Activated naive CD4-positive, alpha-beta T cell treated with anti-CD3 and anti-CD28 coated beads for 36 hours (primary cell): ENCODE measurements at regions not wholly inside any gene's neighbourhood (a gene's known extent, or its start where the extent isn't known, plus 50 kb on each side); places are given as distances from the start of the nearest gene placed in this dataset.

Source experiments
- CTCF ChIA-PET: fragments of 350-600 bp; sonication (Branson Sonifier 250); formaldehyde crosslinking; loops from one replicate; lab custom pipeline; 2021; ENCODE audit warnings: antibody characterized with exemption; lab: Charles Lee
- DNase-seq: peaks from one replicate; pipeline ENCODE4 v3.0.0-alpha.2; 2020
- H3K27ac Mint-ChIP-seq: one replicate; pipeline ENCODE4 v1.8.0; 2021; ENCODE audit warnings: mild to moderate bottlenecking, mixed read lengths
- H3K27me3 Mint-ChIP-seq: one replicate; pipeline ENCODE4 v1.8.0; 2021; ENCODE audit warnings: low read depth, mixed read lengths
- H3K36me3 Mint-ChIP-seq: one replicate; pipeline ENCODE4 v1.8.0; 2021; ENCODE audit warnings: low read depth, mixed read lengths
- H3K4me1 Mint-ChIP-seq: one replicate; pipeline ENCODE4 v1.8.0; 2021; ENCODE audit warnings: low read depth, mixed read lengths
- H3K4me3 Mint-ChIP-seq: one replicate; pipeline ENCODE4 v1.8.0; 2021; ENCODE audit warnings: mild to moderate bottlenecking, moderate library complexity, mixed read lengths
- H3K9me3 Mint-ChIP-seq: one replicate; pipeline ENCODE4 v1.8.0; 2021; ENCODE audit warnings: mixed read lengths
- intact Hi-C: fragments of 100-400 bp; cut with micrococcal nuclease; formaldehyde crosslinking; loops from one replicate; pipeline ENCODE4 v1.15.1; 2023

GRCh38 chr10:106000721-106001120 is 1163.8 kb downstream of the SORCS1 start:
- no peak for DNase-seq
- no peaks in the 10 kb centered on the region for H3K9me3 Mint-ChIP-seq
- H3K4me3 Mint-ChIP-seq, result no peak overlapping the region
- no peaks in the 10 kb centered on the region for H3K4me1 Mint-ChIP-seq
- intact Hi-C loops, result no loop called here
- H3K27me3 Mint-ChIP-seq, result peaks cover 3% of the 10 kb centered on the region
- CTCF ChIA-PET, result no interaction called here
- no peak overlapping the region for H3K27ac Mint-ChIP-seq
- H3K36me3 Mint-ChIP-seq, result no peaks in the 10 kb centered on the region

DNA sequence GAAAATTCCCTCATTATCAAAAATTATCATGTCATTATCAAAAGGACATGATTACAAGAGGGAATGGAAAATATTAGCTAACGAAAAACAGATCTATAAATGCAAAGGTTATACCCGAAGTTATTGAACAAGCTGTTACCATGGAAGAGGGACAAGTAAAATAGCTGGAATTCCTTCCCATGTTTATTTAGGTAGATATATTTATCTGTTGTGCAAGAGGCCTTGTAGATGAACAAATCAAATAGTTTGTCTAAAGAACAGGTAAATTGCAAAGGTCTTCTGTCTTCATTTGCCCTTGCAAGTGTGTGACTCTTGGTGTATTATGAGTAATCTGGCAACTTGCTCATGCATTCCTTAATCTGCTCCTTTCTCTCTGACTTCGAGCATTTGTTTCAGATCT is 1170.9 kb downstream of the SORCS1 start:
- Mint-ChIP-seq H3K36me3 (no peaks in the 10 kb centered on the region), H3K4me3 (no peak overlapping the region), H3K9me3 (no peaks in the 10 kb centered on the region), H3K27ac (no peak overlapping the region), H3K27me3 (no peaks in the 10 kb centered on the region), H3K4me1 (no peaks in the 10 kb centered on the region)
- CTCF ChIA-PET, result no interaction called here
- DNase-seq, result no peak
- intact Hi-C loops, result no loop called here

GRCh38 chr10:105992928-105993327 is 1171.6 kb downstream of the SORCS1 start:
- CTCF ChIA-PET, result no interaction called here
- H3K27me3 Mint-ChIP-seq, result no peaks in the 10 kb centered on the region

GRCh38 chr10:105990529-105990928 is 1174.0 kb downstream of the SORCS1 start:
- Mint-ChIP-seq H3K27me3 (no peaks in the 10 kb centered on the region), H3K4me1 (no peaks in the 10 kb centered on the region), H3K9me3 (no peaks in the 10 kb centered on the region), H3K4me3 (no peak overlapping the region), H3K27ac (no peak overlapping the region), H3K36me3 (no peaks in the 10 kb centered on the region)
- intact Hi-C loops, result no loop called here
- no peak for DNase-seq
- CTCF ChIA-PET, result no interaction called here

More at GRCh38 chr10:105992928-105993327, 1171.6 kb downstream of the SORCS1 start:
- Mint-ChIP-seq H3K36me3 (no peaks in the 10 kb centered on the region), H3K4me1 (no peaks in the 10 kb centered on the region), H3K27ac (no peak overlapping the region), H3K9me3 (no peaks in the 10 kb centered on the region), H3K4me3 (no peak overlapping the region)
- DNase-seq, result no peak
- intact Hi-C loops, result no loop called here

DNA sequence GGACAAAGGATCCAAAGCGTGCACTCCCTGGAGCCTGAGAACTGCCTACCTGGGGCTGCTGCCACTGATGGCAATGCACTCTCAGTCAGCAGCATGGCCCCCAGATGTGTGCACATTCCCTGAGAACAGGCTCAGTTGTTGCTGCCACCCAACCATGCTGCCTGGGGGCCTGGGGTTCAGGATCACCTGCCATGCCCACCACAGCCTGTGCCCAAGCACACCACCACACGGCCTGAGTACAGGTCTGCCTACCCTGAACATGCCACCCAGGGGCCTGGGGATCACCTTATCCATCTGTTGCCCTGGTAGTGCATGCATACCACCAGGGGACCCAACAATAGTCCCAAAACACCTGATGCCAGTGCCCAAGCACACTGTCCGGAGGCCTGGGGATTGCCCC is 1174.5 kb downstream of the SORCS1 start:
- H3K27ac Mint-ChIP-seq, result no peak overlapping the region
- H3K36me3 Mint-ChIP-seq, result no peaks in the 10 kb centered on the region
- no peaks in the 10 kb centered on the region for H3K9me3 Mint-ChIP-seq
- intact Hi-C loops, result no loop called here
- no peak overlapping the region for H3K4me3 Mint-ChIP-seq
- DNase-seq, result no peak
- H3K27me3 Mint-ChIP-seq, result no peaks in the 10 kb centered on the region
- CTCF ChIA-PET, result no interaction called here
- H3K4me1 Mint-ChIP-seq, result no peaks in the 10 kb centered on the region

- H3K9me3 Mint-ChIP-seq, result no peaks in the 10 kb centered on the region
Measured at GRCh38 chr10:105988848-105989247, 1175.7 kb downstream of the SORCS1 start.

GRCh38 chr10:105986912-105987635 is 1177.4 kb downstream of the SORCS1 start:
- H3K4me1 Mint-ChIP-seq, result no peaks in the 10 kb centered on the region
- H3K36me3 Mint-ChIP-seq, result no peaks in the 10 kb centered on the region
- CTCF ChIA-PET, result no interaction called here
- H3K9me3 Mint-ChIP-seq, result no peaks in the 10 kb centered on the region
- intact Hi-C loops, result no loop called here
- no peak overlapping the region for H3K4me3 Mint-ChIP-seq
- DNase-seq, result no peak
- peaks cover 5% of the 10 kb centered on the region for H3K27me3 Mint-ChIP-seq
- no peak overlapping the region for H3K27ac Mint-ChIP-seq

More at GRCh38 chr10:105988848-105989247, 1175.7 kb downstream of the SORCS1 start:
- H3K4me3 Mint-ChIP-seq, result no peak overlapping the region
- H3K4me1 Mint-ChIP-seq, result no peaks in the 10 kb centered on the region
- CTCF ChIA-PET, result no interaction called here
- no peak for DNase-seq
- intact Hi-C loops, result no loop called here
- no peaks in the 10 kb centered on the region for H3K36me3 Mint-ChIP-seq
- H3K27ac Mint-ChIP-seq, result no peak overlapping the region
- H3K27me3 Mint-ChIP-seq, result peaks cover 5% of the 10 kb centered on the region

- CTCF ChIA-PET, result no interaction called here
- intact Hi-C loops, result no loop called here
- H3K36me3 Mint-ChIP-seq, result no peaks in the 10 kb centered on the region
- no peak overlapping the region for H3K4me3 Mint-ChIP-seq
- no peak overlapping the region for H3K27ac Mint-ChIP-seq
- peaks cover 5% of the 10 kb centered on the region for H3K27me3 Mint-ChIP-seq
- no peaks in the 10 kb centered on the region for H3K4me1 Mint-ChIP-seq
- H3K9me3 Mint-ChIP-seq, result no peaks in the 10 kb centered on the region
- DNase-seq, result no peak
Measured at GRCh38 chr10:105986486-105986885, 1178.0 kb downstream of the SORCS1 start.

GRCh38 chr10:105982735-105983134 is 1181.8 kb downstream of the SORCS1 start:
- H3K4me1 Mint-ChIP-seq, result no peaks in the 10 kb centered on the region
- intact Hi-C loops, result no loop called here
- CTCF ChIA-PET, result no interaction called here

GRCh38 chr10:105981679-105982078 is 1182.8 kb downstream of the SORCS1 start:
- H3K4me3 Mint-ChIP-seq, result no peak overlapping the region
- no peaks in the 10 kb centered on the region for H3K9me3 Mint-ChIP-seq
- CTCF ChIA-PET, result no interaction called here
- peaks cover 8% of the 10 kb centered on the region for H3K27me3 Mint-ChIP-seq
- H3K27ac Mint-ChIP-seq, result no peak overlapping the region
- no peaks in the 10 kb centered on the region for H3K36me3 Mint-ChIP-seq
- no peaks in the 10 kb centered on the region for H3K4me1 Mint-ChIP-seq
- DNase-seq, result no peak
- intact Hi-C loops, result no loop called here

More at GRCh38 chr10:105982735-105983134, 1181.8 kb downstream of the SORCS1 start:
- no peaks in the 10 kb centered on the region for H3K36me3 Mint-ChIP-seq
- DNase-seq, result no peak
- peaks cover 8% of the 10 kb centered on the region for H3K27me3 Mint-ChIP-seq
- no peaks in the 10 kb centered on the region for H3K9me3 Mint-ChIP-seq
- no peak overlapping the region for H3K4me3 Mint-ChIP-seq
- no peak overlapping the region for H3K27ac Mint-ChIP-seq

DNA sequence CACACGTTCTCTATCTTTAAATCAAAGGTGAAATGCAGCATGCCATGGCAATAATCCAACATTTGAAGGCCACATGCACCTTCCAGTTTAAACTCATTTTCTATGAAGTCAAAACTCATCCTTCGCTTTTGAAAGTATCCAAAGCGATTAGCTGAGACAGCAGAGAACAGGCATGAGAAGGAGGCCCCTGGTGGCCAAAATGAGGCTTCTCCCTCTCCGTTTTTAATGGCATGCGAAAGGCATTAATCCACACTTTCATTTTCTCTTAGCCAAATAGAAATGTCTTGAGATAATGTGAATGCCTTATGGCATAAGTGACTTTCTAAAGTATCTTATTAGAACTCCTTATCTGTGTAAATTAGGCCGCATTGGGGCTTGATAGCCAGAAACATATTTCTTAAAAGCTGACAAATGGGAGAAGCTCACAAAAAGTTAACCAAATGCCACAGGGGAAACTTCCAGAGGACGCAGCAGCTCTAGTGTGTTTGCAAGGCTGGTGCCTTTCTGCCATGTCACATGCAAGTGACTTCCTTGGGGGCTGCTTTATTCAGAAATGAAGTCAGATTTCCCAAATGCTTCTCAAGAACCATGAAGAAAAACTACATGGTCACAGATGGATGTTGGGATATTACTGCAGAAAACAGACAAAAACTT is 1189.6 kb downstream of the SORCS1 start:
- Mint-ChIP-seq H3K27ac (no peak overlapping the region), H3K4me3 (no peak overlapping the region), H3K27me3 (no peaks in the 10 kb centered on the region), H3K36me3 (no peaks in the 10 kb centered on the region), H3K4me1 (no peaks in the 10 kb centered on the region), H3K9me3 (no peaks in the 10 kb centered on the region)
- CTCF ChIA-PET, result interaction anchor here (0.5 to 1.6 kb wide), 3 partner anchors 18 to 375 kb away, joined by 3 to 7 read pairs (median 4); no protein-coding TSS in a partner anchor
- intact Hi-C loops, result loop anchor here (2.0 to 5.0 kb wide), 2 partner anchors 24 to 178 kb away; no protein-coding TSS in a partner anchor
- DNase-seq, result peak; percentile 5

DNA sequence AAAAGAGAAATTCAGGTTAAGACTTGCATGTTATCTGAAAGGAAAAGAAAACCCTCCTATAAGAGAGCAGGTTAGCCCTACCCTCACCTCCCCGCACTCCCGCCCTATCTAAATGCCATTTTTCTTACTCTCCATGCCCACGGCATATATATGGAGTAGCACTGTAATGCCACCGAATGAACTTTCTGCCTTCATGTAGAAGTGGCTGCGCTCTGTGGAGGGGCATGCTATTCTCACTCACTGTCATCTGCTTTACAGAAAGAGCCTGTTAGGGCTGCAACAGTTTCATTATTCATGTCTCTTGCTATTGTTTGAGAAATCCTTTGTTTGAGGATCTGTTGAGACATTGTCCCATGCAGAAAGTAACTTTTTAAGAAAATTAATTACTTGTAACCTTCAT is 1190.6 kb downstream of the SORCS1 start:
- Mint-ChIP-seq H3K36me3 (no peaks in the 10 kb centered on the region), H3K27me3 (no peaks in the 10 kb centered on the region), H3K27ac (no peak overlapping the region), H3K4me3 (no peak overlapping the region), H3K4me1 (no peaks in the 10 kb centered on the region), H3K9me3 (no peaks in the 10 kb centered on the region)
- CTCF ChIA-PET, result interaction anchor here (0.5 to 1.6 kb wide), 3 partner anchors 17 to 376 kb away, joined by 3 to 7 read pairs (median 4); no protein-coding TSS in a partner anchor
- DNase-seq, result no peak
- intact Hi-C loops, result loop anchor here (2.0 to 5.0 kb wide), 2 partner anchors 23 to 177 kb away; no protein-coding TSS in a partner anchor

DNA sequence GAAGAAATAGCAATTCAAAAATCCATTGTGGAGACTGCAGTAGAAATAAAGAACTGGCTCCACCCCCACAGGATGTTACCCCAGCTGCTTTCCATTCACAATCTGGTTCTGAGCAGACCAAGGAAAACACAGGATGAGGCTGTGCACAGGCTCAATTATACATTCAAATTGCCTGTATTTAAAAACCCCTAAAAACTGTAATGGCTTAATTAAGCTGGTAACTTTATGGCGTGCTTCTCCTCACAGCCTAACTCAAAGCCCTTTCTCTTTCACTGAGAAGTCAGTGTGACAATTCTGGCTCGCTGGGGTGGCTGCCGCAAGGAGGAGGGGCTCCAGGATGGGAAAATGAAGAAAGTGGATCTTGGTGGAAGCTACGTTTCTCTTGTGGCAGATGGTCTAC is 1191.1 kb downstream of the SORCS1 start:
- no peaks in the 10 kb centered on the region for H3K9me3 Mint-ChIP-seq
- H3K4me1 Mint-ChIP-seq, result no peaks in the 10 kb centered on the region
- intact Hi-C loops, result loop anchor here (5.0 kb wide), 1 partner anchor 176 kb away; no protein-coding TSS in a partner anchor
- no peak for DNase-seq
- H3K4me3 Mint-ChIP-seq, result no peak overlapping the region
- H3K36me3 Mint-ChIP-seq, result no peaks in the 10 kb centered on the region
- CTCF ChIA-PET, result no interaction called here
- no peak overlapping the region for H3K27ac Mint-ChIP-seq
- no peaks in the 10 kb centered on the region for H3K27me3 Mint-ChIP-seq
